HG03139 (cell line): ENCODE measurements at regions not wholly inside any gene's neighbourhood (a gene's known extent, or its start where the extent isn't known, plus 50 kb on each side); places are given as distances from the start of the nearest gene placed in this dataset.
"Not testable (repeated sequence)": the region's sequence is repeated elsewhere in the genome, so short reads cannot be mapped to it uniquely, and the experiment has no call there.

Experiments
- ATAC-seq: cut with Tn5 transposase; IDR thresholded peaks from one replicate; pipeline ENCODE4 v1.9.1; 2021; ENCODE audit not compliant: unreplicated experiment

- ATAC-seq: no peak
These were observed 1151.7 kb downstream of the VRK1 start for GRCh38 chr14:97948841-97949240.

GRCh38 chr14:97956581-97957340, 1159.6 kb downstream of the VRK1 start:
- no peak for ATAC-seq

- ATAC-seq: no peak
These were observed 1162.1 kb downstream of the VRK1 start for GRCh38 chr14:97959251-97959650.

- ATAC-seq: no peak
These were observed 1163.3 kb downstream of the VRK1 start for GRCh38 chr14:97960436-97960835.

GRCh38 chr14:97970222-97970621, 1173.0 kb downstream of the VRK1 start:
- no peak for ATAC-seq

- ATAC-seq: no peak
These were observed 1178.0 kb downstream of the VRK1 start for GRCh38 chr14:97975216-97975615.

GRCh38 chr14:97975962-97976361, 1178.8 kb downstream of the VRK1 start:
- no peak for ATAC-seq

GRCh38 chr14:97976861-97977260, 1179.7 kb downstream of the VRK1 start:
- no peak for ATAC-seq

GRCh38 chr14:97977651-97978261, 1180.6 kb downstream of the VRK1 start:
- no peak for ATAC-seq

GRCh38 chr14:97978341-97978740, 1181.2 kb downstream of the VRK1 start:
- ATAC-seq: no peak

GRCh38 chr14:97993508-97994019, 1196.4 kb downstream of the VRK1 start:
- no peak for ATAC-seq

- ATAC-seq: no peak
These were observed 1196.9 kb downstream of the VRK1 start for GRCh38 chr14:97994020-97994531.

- no peak for ATAC-seq
These were observed 1197.9 kb downstream of the VRK1 start for GRCh38 chr14:97995038-97995437.

GRCh38 chr14:97995531-97995930, 1198.3 kb downstream of the VRK1 start:
- ATAC-seq: no peak

- ATAC-seq: no peak
These were observed 1208.8 kb downstream of the VRK1 start for GRCh38 chr14:98006008-98006407.

- no peak for ATAC-seq
These were observed 1211.4 kb downstream of the VRK1 start for GRCh38 chr14:98008381-98009113.

- ATAC-seq: not testable (repeated sequence)
These were observed 1212.0 kb downstream of the VRK1 start for GRCh38 chr14:98009177-98009576.

GRCh38 chr14:98010784-98011183, 1213.6 kb downstream of the VRK1 start:
- ATAC-seq: no peak

- no peak for ATAC-seq
These were observed 1217.9 kb downstream of the VRK1 start for GRCh38 chr14:98014851-98015615.

GRCh38 chr14:98015921-98016320, 1218.7 kb downstream of the VRK1 start:
- no peak for ATAC-seq

GRCh38 chr14:98018628-98019027, 1221.4 kb downstream of the VRK1 start:
- ATAC-seq: no peak
